Fibroblast of upper back skin (primary cell): ENCODE measurements at regions not wholly inside any gene's neighbourhood (a gene's known extent, or its start where the extent isn't known, plus 50 kb on each side); places are given as distances from the start of the nearest gene placed in this dataset.
"Not testable (repeated sequence)": the region's sequence is repeated elsewhere in the genome, so short reads cannot be mapped to it uniquely, and the experiment has no call there.

Experiments
- DNase-seq: peaks from one replicate; pipeline ENCODE4 v3.0.0-alpha.2; 2013

DNA sequence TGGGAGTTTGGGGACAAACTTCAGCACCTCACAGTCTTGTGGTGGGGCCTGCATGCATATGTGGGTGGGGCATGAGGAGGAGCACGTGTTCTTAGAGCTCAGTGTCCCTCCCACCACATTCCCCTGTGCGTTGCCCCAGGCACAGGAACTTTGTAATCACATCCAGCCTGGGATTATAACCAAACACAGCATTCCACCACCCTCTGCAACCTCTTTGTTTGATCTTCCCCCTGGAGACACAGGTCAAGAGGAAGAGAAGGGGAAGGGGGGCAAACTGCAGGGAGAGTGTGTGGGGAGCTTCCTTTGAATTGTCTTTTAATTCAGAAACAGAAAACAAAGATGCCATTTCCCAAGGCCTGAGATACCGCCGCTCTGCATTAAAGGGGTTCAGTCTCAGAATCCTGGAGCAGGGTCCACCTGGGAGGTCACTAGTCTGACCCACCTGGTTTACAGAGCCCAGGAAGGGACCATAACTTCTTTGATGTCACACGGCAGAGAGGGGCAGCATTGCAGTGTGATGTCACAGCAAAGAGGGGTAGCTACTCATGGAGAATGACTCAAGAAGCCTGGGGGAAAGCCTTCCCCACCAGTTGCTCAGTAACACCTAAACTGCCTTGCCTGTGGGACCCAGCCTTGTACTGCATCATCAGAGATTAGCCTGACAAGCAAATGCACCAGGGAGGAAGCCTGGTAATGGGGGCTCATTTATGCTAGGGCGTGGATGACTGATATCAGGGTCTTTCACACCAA lies 106.3 kb upstream of the RNU6-1 start:
- peak; percentile 59 for DNase-seq

- no peak for DNase-seq
Measured at GRCh38 chr15:67946701-67947100, 106.9 kb upstream of the RNU6-1 start.

DNA sequence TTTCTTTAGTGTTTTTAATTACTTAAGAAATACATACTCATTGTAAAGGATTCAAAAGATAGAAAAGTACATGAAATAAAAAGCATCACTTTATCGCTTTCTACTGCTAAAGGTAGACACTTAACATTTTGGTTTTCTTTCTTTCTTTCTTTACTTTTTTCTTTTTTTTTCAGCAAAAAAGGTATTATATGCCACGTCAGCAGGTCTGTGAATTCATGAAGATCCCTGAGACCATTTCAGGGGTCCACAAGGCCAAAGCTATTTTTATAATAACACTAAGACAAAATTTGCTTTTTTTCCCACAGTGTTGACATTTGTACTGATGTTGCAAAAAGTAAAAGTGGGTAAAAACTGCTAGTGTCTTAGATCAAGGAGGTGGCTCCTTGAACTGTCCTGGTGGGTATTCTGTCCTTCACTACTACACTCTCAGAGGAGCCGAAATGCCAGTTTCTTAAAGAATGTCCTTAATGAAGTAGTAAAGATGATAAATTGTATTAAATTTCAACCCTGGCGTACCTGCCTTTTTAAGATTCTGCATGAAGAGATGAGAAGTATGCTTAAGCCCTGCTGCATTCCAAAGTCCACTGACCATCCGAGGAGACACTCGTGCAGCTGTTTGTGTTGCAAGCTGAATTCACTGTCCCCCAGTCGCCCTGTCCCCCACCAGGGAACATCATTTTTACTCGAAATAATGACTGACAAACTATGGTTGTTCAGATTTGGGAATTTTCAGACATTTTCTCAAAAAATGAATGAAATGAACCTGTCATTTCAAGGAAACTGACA lies 106.7 kb upstream of the PIAS1 start:
- no peak for DNase-seq

- DNase-seq: no peak
Measured at GRCh38 chr15:67948215-67948614, 105.9 kb upstream of the PIAS1 start.

- not testable (repeated sequence) for DNase-seq
Measured at GRCh38 chr15:67951187-67951586, 102.9 kb upstream of the PIAS1 start.

DNA sequence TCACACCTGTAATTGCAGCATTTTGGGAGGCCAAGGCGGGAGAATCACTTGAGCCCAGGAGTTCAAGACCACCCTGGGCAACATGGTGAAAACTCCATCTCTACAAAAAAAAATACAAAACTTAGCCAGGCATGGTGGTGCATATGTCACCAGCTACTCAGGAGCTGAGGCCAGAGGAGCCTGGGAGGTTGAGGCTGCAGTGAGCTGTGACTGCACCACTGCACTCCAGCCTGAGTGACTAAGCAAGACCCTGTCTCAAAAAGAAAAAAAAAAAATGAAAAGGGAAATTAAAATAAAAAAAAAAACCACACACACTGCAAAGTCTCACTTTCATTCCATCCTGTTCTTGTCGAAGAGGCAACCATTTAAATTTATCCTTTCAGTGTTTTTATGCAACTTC lies 100.8 kb upstream of the PIAS1 start:
- no peak for DNase-seq

DNA sequence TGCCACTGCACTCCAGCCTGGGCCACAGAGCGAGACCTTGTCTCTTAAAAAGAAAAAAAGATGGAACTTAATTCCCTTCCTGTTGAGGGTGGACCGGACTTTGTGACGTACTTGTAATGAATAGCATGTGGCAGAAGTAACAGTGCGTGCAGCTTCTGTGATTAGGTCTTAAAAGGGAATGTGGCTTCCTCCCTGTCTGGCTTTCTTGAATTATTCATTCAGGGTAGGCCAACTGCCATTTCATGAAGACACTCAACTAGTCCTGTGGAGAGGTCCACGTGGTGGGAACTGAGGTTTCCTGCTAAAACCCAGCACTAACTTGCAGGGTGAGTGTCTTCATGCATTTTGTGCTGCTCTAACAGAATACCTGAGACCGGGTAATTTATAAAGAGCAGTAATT lies 98.9 kb upstream of the PIAS1 start:
- peak; percentile 50 for DNase-seq

- no peak for DNase-seq
Measured at GRCh38 chr15:67957435-67958132, 96.5 kb upstream of the PIAS1 start.

DNA sequence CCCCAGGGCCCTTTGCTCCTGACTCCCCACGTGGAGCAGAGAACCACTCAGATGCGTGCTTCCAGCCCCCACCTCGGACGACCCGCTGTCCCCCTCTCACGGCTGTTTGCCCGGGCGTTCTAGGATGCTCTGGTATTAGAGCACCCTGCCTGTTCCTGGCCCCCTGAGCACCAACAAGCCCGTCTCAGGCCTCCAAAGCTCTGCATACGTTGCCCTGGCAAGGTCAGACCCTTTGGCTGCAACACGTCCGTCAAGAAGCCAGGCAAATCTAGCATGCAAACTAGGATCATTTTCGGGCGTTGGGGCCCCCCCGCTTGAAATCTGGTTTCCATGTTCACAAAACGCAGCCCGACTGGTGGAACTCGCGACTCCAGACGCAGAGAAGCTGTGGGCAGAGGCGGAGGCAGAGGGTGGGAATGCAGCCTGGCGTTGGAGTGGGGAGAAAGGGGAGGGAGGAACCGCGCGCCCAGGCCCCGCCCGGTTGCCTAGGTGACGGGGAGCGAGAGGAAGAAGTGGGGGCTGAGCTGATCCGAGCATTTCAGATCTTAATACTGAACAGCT lies 86.2 kb upstream of the PIAS1 start:
- peak; percentile 68 for DNase-seq

GRCh38 chr15:67968564-67968963 lies 85.6 kb upstream of the PIAS1 start:
- no peak for DNase-seq

- DNase-seq: no peak
Measured at GRCh38 chr15:67968966-67969365, 85.1 kb upstream of the PIAS1 start.

DNA sequence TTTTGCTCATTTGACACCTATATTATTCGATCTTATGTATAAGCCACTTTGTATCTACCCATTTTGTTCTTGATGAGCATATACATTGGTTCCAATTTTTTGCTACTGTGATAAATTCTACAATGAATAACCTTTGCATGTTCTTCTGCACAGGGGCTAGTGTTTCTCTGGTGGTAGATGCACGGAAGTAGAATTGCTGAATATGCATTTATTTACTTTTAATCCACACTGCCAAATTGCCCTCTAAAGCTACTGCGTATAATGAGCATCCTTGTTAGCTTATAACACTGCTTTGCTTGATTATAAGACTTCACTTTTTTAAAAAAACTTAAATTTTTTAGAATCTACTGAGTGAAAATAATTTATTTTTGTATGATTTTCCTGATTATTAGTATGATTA lies 84.2 kb upstream of the PIAS1 start:
- no peak for DNase-seq

- DNase-seq: no peak
Measured at GRCh38 chr15:67972377-67972776, 81.7 kb upstream of the PIAS1 start.

GRCh38 chr15:67973846-67974245 lies 80.3 kb upstream of the PIAS1 start:
- DNase-seq: no peak

GRCh38 chr15:67976506-67977073 lies 77.5 kb upstream of the PIAS1 start:
- DNase-seq: peak; percentile 3

GRCh38 chr15:67977414-67978089 lies 76.6 kb upstream of the PIAS1 start:
- no peak for DNase-seq

- no peak for DNase-seq
Measured at GRCh38 chr15:67979281-67979680, 74.8 kb upstream of the PIAS1 start.

DNA sequence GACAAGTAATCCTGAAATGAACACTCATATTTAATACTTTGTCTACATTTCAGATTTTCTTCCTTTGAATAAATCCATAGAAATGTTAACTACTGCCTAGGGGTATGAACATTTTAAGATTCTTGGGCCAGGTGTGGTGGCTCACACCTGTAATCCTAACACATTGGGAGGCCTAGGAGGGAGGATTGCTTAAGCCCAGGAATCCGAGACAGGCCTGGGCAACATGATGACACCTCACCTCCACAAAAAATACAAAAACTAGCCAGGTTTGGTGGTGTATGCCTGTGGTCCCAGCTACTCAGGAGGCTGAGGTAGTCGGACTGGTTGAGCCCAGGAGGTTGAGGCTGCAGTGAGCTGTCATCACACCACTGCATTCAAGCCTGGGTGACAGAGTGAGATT lies 73.9 kb upstream of the PIAS1 start:
- no peak for DNase-seq

DNA sequence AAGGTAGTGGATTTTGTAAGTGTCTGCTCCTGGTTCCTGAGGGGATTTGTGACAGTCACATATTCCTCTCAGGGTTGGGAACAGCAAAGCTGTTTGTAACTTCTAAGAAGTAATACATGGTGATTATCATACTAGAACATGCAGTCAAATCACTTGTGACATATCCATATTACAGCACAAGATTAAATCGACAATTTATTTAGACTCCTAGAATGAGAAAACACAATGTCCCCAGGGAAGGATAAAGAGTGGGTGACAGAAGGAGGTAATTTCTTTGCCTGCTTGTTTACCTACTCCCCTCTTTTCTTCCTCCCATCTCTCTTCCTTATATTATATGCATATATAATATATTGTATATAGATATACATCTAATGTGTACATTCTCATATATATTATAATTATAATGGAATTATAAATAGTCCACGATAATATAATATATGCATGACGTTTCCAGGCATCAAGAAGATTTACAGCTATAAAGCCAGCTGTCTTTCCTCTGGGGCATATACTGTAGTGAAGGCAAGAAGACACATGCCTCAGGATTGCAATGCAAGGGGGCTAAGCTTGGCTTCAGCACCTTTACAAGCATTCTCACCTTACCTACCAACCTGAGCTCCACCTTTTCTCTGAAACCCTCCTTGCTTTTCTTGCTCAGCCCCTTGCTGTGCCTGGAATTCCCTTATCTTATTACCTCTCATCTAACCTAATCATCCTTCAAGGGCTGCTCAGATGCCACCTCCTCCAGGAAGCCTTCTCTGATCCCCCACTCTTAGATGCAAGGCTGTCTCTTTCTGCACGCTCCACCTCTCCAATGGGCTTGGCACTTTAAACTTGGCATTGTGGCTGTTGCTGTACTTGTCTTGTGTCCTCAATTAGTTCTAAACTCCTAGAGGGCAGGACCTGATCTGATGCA lies 73.1 kb upstream of the PIAS1 start:
- no peak for DNase-seq

- no peak for DNase-seq
Measured at GRCh38 chr15:67981848-67982247, 72.3 kb upstream of the PIAS1 start.

DNA sequence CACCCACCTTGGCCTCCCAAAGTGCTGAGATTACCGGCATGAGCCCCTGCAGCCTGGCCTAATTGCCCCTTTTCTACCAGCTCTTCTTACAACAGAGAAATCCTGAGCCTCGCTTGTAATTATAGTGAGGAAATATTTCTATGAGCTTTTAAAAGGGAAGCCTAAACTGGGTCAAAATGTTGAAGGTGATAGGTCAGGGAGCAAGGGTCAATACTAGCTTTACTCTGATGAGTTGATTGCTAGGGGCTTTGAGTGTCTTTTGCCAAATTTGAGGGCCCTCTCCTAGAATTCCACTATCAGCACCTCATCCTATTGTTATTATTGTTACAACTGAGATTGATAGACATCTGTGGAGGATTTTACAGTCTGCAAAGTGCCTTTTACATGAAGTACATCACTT lies 62.4 kb upstream of the PIAS1 start:
- no peak for DNase-seq
